ENCODE measurements at regions not wholly inside any gene's neighbourhood (a gene's known extent, or its start where the extent isn't known, plus 50 kb on each side); places are given as distances from the start of the nearest gene placed in this dataset.
A peak's percentile ranks its signal among the peaks of the same experiment; 100 is the strongest.
"Not testable (repeated sequence)": the region's sequence is repeated elsewhere in the genome, so short reads cannot be mapped to it uniquely, and the experiment has no call there.

DNA sequence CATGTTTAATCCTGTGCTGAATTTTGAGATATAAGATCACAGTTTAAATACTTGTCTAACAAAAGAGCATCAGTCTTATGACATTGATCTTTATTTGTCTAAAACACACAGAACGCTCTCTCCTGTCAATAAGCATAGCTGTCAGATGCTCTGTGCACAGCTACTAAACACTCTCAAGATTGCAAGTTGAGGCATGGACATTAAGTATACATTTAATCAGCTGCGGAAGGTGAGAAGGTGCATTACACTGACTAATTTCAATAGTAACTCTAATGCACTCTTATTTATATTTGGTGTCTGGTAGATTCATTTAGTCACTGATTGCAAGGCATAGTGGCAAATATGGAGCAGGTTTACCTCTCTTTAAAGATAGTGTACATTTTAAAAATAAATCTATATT lies 580.3 kb upstream of the NRP1 start:
- H3K18ac ChIP-seq (ENCODE audit: low read length), result no peak overlapping the region
- WGBS (ENCODE audit: extremely low coverage, insufficient coverage, insufficient read length), result no CpG with 5 or more reads among the region's 2 CpGs

DNA sequence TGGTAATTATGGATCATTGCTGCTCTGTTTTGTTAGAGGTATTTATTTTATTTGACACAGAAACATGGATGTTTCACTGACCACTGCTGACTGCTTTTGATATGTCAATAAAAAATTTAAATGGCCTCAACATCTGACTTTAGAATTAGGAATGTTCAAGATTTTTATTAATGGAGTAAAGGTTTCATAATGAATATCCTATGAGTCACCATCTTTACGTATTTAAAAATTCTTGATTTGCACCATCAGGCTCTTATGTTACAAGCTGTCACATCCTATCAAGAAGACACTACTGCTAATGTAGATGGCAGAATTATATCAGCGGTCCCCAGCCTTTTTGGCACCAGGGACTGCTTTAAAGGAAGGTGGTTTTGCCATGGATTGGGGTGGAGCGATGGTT lies 578.7 kb upstream of the NRP1 start:
- H3K4me3 ChIP-seq (ENCODE audit: low read depth, low read length), result no peak overlapping the region
- H3K4me1 ChIP-seq (ENCODE audit: control insufficient read depth in 1 of 2, insufficient read depth in 2 of 2, low read length in 2 of 2), result no peaks in the 10 kb centered on the region
- H4K12ac ChIP-seq (ENCODE audit: low read depth, low read length), result no peak overlapping the region
- H3K9ac ChIP-seq (ENCODE audit: low read length), result no peak overlapping the region
- H3K27me3 ChIP-seq (ENCODE audit: insufficient read depth, low read length), result no peaks in the 10 kb centered on the region
- WGBS (ENCODE audit: extremely low coverage, insufficient coverage, insufficient read length), result no CpG with 5 or more reads among the region's 3 CpGs
- H3K23ac ChIP-seq (ENCODE audit: low read length), result no peak overlapping the region
- no peak overlapping the region for H2BK5ac ChIP-seq (ENCODE audit: low read depth, low read length, poor library complexity)
- no peak overlapping the region for H4K91ac ChIP-seq (ENCODE audit: low read depth, low read length)
- H3K27ac ChIP-seq (ENCODE audit: low read depth, low read length), result no peak overlapping the region
- no peak overlapping the region for H2BK12ac ChIP-seq (ENCODE audit: low read length)
- no peak overlapping the region for H3K4me2 ChIP-seq (ENCODE audit: low read length)
- H3K4ac ChIP-seq (ENCODE audit: low read depth, low read length), result no peak overlapping the region
- no peak overlapping the region for H2AFZ ChIP-seq (ENCODE audit: insufficient read depth, low read length, poor library complexity)
- peaks cover 3% of the 10 kb centered on the region for H3K9me3 ChIP-seq (ENCODE audit: insufficient read depth, low read depth, low read length)
- H2BK120ac ChIP-seq (ENCODE audit: insufficient read depth, low read length, poor library complexity), result no peak overlapping the region
- H3K18ac ChIP-seq (ENCODE audit: low read length), result no peak overlapping the region
- DNase-seq, result no peak
- H2AK5ac ChIP-seq (ENCODE audit: low read length), result no peak overlapping the region
- H4K8ac ChIP-seq (ENCODE audit: low read depth, low read length), result no peak overlapping the region
- H3K14ac ChIP-seq (ENCODE audit: low read length), result no peak overlapping the region
- H3K36me3 ChIP-seq (ENCODE audit: control insufficient read depth in 1 of 2, insufficient read depth in 2 of 2, low read length in 2 of 2), result no peaks in the 10 kb centered on the region
- H3K79me2 ChIP-seq (ENCODE audit: control insufficient read depth, insufficient read depth, low read length, poor library complexity), result no peaks in the 10 kb centered on the region
- no peaks in the 10 kb centered on the region for H3K79me1 ChIP-seq (ENCODE audit: low read length)

More for the DNA sequence above, 580.3 kb upstream of the NRP1 start:
- Histone ChIP-seq H4K8ac (ENCODE audit: low read depth, low read length) (no peak overlapping the region), H2BK12ac (ENCODE audit: low read length) (no peak overlapping the region), H3K23ac (ENCODE audit: low read length) (no peak overlapping the region), H3K79me2 (ENCODE audit: control insufficient read depth, insufficient read depth, low read length, poor library complexity) (no peaks in the 10 kb centered on the region), H2BK5ac (ENCODE audit: low read depth, low read length, poor library complexity) (no peak overlapping the region), H3K9ac (ENCODE audit: low read length) (no peak overlapping the region), H3K4ac (ENCODE audit: low read depth, low read length) (no peak overlapping the region), H3K4me1 (ENCODE audit: control insufficient read depth in 1 of 2, insufficient read depth in 2 of 2, low read length in 2 of 2) (no peaks in the 10 kb centered on the region), H3K4me2 (ENCODE audit: low read length) (no peak overlapping the region), H4K91ac (ENCODE audit: low read depth, low read length) (no peak overlapping the region), H3K27ac (ENCODE audit: low read depth, low read length) (no peak overlapping the region), H3K27me3 (ENCODE audit: insufficient read depth, low read length) (no peaks in the 10 kb centered on the region), H2AK5ac (ENCODE audit: low read length) (no peak overlapping the region), H4K12ac (ENCODE audit: low read depth, low read length) (no peak overlapping the region), H3K79me1 (ENCODE audit: low read length) (no peaks in the 10 kb centered on the region), H3K36me3 (ENCODE audit: control insufficient read depth in 1 of 2, insufficient read depth in 2 of 2, low read length in 2 of 2) (no peaks in the 10 kb centered on the region), H3K4me3 (ENCODE audit: low read depth, low read length) (no peak overlapping the region), H2BK120ac (ENCODE audit: insufficient read depth, low read length, poor library complexity) (no peak overlapping the region), H2AFZ (ENCODE audit: insufficient read depth, low read length, poor library complexity) (no peak overlapping the region), H3K14ac (ENCODE audit: low read length) (no peak overlapping the region), H3K9me3 (ENCODE audit: insufficient read depth, low read depth, low read length) (peaks cover 3% of the 10 kb centered on the region)
- DNase-seq, result no peak

DNA sequence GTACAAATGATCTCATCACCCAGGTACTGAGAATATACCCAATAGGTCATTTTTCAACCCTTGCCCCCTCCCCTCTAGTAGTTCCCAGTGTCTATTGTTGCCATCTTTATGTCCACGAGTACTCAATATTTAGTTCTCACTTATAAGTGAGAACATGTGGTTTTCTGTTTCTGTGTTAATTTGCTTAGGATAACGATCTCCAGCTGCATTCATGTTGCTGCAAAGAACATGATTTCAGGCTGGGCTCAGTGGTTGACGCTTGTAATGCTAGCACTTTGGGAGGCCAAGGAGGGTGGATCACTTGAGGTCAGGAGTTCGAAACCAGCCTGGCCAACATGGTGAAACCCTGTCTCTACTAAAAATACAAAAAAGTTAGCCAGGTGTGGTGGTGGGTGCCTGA lies 575.0 kb upstream of the NRP1 start:
- H3K27me3 ChIP-seq (ENCODE audit: insufficient read depth, low read length); H3K14ac ChIP-seq (ENCODE audit: low read length); H3K4me1 ChIP-seq (ENCODE audit: control insufficient read depth in 1 of 2, insufficient read depth in 2 of 2, low read length in 2 of 2); H3K23ac ChIP-seq (ENCODE audit: low read length); H3K9ac ChIP-seq (ENCODE audit: low read length); H4K12ac ChIP-seq (ENCODE audit: low read depth, low read length); H3K18ac ChIP-seq (ENCODE audit: low read length); H3K79me2 ChIP-seq (ENCODE audit: control insufficient read depth, insufficient read depth, low read length, poor library complexity); H3K79me1 ChIP-seq (ENCODE audit: low read length); H4K8ac ChIP-seq (ENCODE audit: low read depth, low read length); H4K91ac ChIP-seq (ENCODE audit: low read depth, low read length); H3K4me2 ChIP-seq (ENCODE audit: low read length); H3K4me3 ChIP-seq (ENCODE audit: low read depth, low read length); H3K4ac ChIP-seq (ENCODE audit: low read depth, low read length); H3K27ac ChIP-seq (ENCODE audit: low read depth, low read length); H2BK12ac ChIP-seq (ENCODE audit: low read length); H2AK5ac ChIP-seq (ENCODE audit: low read length); H2AFZ ChIP-seq (ENCODE audit: insufficient read depth, low read length, poor library complexity); DNase-seq; H3K9me3 ChIP-seq (ENCODE audit: insufficient read depth, low read depth, low read length); H2BK120ac ChIP-seq (ENCODE audit: insufficient read depth, low read length, poor library complexity); H2BK5ac ChIP-seq (ENCODE audit: low read depth, low read length, poor library complexity); H3K36me3 ChIP-seq (ENCODE audit: control insufficient read depth in 1 of 2, insufficient read depth in 2 of 2, low read length in 2 of 2): not testable (repeated sequence)
- no CpG with 5 or more reads among the region's 4 CpGs for WGBS (ENCODE audit: extremely low coverage, insufficient coverage, insufficient read length)

DNA sequence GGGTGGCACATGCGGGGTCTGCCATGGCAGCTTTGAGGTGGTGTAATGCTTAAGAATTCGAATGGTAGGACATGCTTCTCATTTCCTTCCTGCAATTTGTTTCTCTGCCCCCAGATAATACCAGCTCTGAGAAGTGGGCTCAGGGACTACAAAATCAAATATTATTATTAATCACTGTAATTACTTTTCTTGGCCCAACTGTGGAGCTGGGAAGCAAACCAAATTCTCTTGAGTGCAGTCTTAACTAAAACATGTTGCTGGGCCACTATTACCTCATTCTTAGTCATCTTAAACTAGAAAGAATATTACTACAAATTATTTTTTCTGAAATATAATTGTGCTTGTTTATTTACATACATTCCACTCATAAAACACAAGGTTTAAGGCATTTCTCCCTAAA lies 566.7 kb upstream of the NRP1 start:
- no peak overlapping the region for H3K4me3 ChIP-seq (ENCODE audit: low read depth, low read length)
- H4K8ac ChIP-seq (ENCODE audit: low read depth, low read length), result no peak overlapping the region
- H3K27ac ChIP-seq (ENCODE audit: low read depth, low read length), result no peak overlapping the region
- no peak overlapping the region for H4K12ac ChIP-seq (ENCODE audit: low read depth, low read length)
- no peak overlapping the region for H2AK5ac ChIP-seq (ENCODE audit: low read length)
- no peak overlapping the region for H2AFZ ChIP-seq (ENCODE audit: insufficient read depth, low read length, poor library complexity)
- no peaks in the 10 kb centered on the region for H3K36me3 ChIP-seq (ENCODE audit: control insufficient read depth in 1 of 2, insufficient read depth in 2 of 2, low read length in 2 of 2)
- no peak overlapping the region for H2BK120ac ChIP-seq (ENCODE audit: insufficient read depth, low read length, poor library complexity)
- H3K79me1 ChIP-seq (ENCODE audit: low read length), result no peaks in the 10 kb centered on the region
- H2BK12ac ChIP-seq (ENCODE audit: low read length), result no peak overlapping the region
- H3K4me2 ChIP-seq (ENCODE audit: low read length), result no peak overlapping the region
- H3K9me3 ChIP-seq (ENCODE audit: insufficient read depth, low read depth, low read length), result peaks cover 2% of the 10 kb centered on the region
- peak in 1 of 2 donors; percentile 31 for DNase-seq
- H3K79me2 ChIP-seq (ENCODE audit: control insufficient read depth, insufficient read depth, low read length, poor library complexity), result no peaks in the 10 kb centered on the region
- H3K27me3 ChIP-seq (ENCODE audit: insufficient read depth, low read length), result no peaks in the 10 kb centered on the region
- no peak overlapping the region for H3K4ac ChIP-seq (ENCODE audit: low read depth, low read length)
- no peak overlapping the region for H3K9ac ChIP-seq (ENCODE audit: low read length)
- no peaks in the 10 kb centered on the region for H3K4me1 ChIP-seq (ENCODE audit: control insufficient read depth in 1 of 2, insufficient read depth in 2 of 2, low read length in 2 of 2)
- no peak overlapping the region for H3K23ac ChIP-seq (ENCODE audit: low read length)
- H3K14ac ChIP-seq (ENCODE audit: low read length), result no peak overlapping the region
- H3K18ac ChIP-seq (ENCODE audit: low read length), result no peak overlapping the region
- H2BK5ac ChIP-seq (ENCODE audit: low read depth, low read length, poor library complexity), result no peak overlapping the region
- H4K91ac ChIP-seq (ENCODE audit: low read depth, low read length), result no peak overlapping the region
- WGBS (ENCODE audit: extremely low coverage, insufficient coverage, insufficient read length), result no CpG with 5 or more reads among the region's 2 CpGs

Data from trophoblast cell (in vitro differentiated cells and primary cell).